Fibroblast of lung (primary cell): ENCODE measurements at regions not wholly inside any gene's neighbourhood (a gene's known extent, or its start where the extent isn't known, plus 50 kb on each side); places are given as distances from the start of the nearest gene placed in this dataset.

ENCODE experiments used
- EZH2 ChIP-seq: IDR thresholded peaks from 2 replicates; pipeline ENCODE4 v1.5.1; 2012; ENCODE audit warnings: low read length, control low read depth, mild to moderate bottlenecking; ENCODE audit errors: missing control alignments
- TF ChIP-seq, protein P1 (sequence below), 2 donors: IDR thresholded peaks in 1 of 2; conservative IDR thresholded peaks in 1 of 2; 1 replicate in 1 of 2; 2 replicates in 1 of 2; pipeline ENCODE4 v1.5.1; 2011 to 2012; ENCODE audit warnings: low read length in 2 of 2, control low read depth in 1 of 2, inconsistent platforms in 1 of 2, low read depth in 1 of 2, mild to moderate bottlenecking in 1 of 2

DNA sequence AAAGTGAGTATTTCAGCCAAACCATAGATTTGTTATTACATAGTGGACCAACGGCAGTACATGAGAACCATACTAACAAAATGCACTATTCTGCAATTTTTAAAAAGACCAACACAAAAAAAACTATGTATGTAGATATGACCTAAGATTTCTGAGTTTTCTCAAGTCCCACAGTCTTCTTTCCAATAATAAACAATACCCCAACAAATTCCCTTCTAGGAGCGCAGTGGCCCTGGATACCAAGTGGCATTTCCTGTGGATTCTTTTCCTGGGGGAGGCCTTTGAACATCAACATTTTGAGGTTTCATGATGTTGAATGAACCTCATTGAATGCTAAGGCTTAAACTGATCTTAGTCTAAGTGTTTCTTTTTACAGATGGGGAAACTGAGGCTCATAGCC lies 210.5 kb downstream of the BCAT1 start:
- TF ChIP-seq EZH2, result no peak
- TF ChIP-seq, protein P1, sequence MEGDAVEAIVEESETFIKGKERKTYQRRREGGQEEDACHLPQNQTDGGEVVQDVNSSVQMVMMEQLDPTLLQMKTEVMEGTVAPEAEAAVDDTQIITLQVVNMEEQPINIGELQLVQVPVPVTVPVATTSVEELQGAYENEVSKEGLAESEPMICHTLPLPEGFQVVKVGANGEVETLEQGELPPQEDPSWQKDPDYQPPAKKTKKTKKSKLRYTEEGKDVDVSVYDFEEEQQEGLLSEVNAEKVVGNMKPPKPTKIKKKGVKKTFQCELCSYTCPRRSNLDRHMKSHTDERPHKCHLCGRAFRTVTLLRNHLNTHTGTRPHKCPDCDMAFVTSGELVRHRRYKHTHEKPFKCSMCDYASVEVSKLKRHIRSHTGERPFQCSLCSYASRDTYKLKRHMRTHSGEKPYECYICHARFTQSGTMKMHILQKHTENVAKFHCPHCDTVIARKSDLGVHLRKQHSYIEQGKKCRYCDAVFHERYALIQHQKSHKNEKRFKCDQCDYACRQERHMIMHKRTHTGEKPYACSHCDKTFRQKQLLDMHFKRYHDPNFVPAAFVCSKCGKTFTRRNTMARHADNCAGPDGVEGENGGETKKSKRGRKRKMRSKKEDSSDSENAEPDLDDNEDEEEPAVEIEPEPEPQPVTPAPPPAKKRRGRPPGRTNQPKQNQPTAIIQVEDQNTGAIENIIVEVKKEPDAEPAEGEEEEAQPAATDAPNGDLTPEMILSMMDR (conservative IDR thresholded peaks at IDR 0.05 in 1 of 2, IDR thresholded peaks at IDR 0.05 in 1 of 2; ENCODE audit: low read depth in 1 of 2, low read length in 2 of 2), result no peak
